ENCODE measurements at regions not wholly inside any gene's neighbourhood (a gene's known extent, or its start where the extent isn't known, plus 50 kb on each side); places are given as distances from the start of the nearest gene placed in this dataset.

DNA sequence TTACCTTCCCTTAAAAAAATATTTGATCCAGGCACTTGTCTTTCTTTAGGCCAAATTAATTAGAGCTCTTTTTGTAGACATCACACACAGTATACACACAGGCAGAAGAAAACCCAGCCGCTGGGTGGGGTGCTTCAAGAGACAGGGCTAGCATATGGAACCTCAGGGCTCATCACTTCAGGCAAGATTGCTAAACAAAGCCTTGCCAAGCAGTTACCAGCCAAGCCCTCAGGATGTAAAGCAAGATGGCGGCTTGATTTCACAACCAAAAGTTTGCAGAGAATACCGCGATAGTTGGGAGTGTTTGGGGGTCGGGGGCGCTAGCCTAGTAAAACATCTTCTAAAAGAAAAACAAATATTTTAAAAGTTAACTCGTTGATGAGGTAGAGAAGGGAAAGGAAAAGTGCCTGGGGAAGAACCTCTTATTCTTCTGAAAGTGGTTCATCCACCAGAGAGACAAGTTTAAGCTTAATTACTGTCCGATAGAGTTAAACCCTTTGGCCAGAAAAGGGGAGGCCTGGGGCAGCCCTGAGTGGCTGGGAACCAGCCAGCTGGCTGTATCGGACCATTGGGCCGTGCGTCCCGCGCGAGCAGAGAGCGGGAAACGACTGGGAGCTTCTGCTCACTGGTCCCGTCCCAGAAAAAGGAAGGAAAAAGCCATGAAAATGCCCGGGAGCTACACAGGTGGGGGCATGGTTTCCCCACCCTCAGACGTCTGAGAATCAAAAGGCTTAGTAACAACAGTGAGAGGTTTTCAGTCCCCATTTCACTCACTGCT, 254.9 kb upstream of the PCDH20 start:
- Histone ChIP-seq H3K27ac (ENCODE audit: low read depth, low read length) (no peak overlapping the region), H3K9me3 (ENCODE audit: control insufficient read depth, insufficient read depth, low read length) (peaks cover 15% of the 10 kb centered on the region), H3K27me3 (ENCODE audit: control insufficient read depth, insufficient read depth, low read length) (no peaks in the 10 kb centered on the region), H3K4me3 (ENCODE audit: low read depth, low read length) (no peak overlapping the region)
- POLR2A ChIA-PET = no interaction called here
- CTCF ChIA-PET = no interaction called here
- TF ChIP-seq, protein P1, sequence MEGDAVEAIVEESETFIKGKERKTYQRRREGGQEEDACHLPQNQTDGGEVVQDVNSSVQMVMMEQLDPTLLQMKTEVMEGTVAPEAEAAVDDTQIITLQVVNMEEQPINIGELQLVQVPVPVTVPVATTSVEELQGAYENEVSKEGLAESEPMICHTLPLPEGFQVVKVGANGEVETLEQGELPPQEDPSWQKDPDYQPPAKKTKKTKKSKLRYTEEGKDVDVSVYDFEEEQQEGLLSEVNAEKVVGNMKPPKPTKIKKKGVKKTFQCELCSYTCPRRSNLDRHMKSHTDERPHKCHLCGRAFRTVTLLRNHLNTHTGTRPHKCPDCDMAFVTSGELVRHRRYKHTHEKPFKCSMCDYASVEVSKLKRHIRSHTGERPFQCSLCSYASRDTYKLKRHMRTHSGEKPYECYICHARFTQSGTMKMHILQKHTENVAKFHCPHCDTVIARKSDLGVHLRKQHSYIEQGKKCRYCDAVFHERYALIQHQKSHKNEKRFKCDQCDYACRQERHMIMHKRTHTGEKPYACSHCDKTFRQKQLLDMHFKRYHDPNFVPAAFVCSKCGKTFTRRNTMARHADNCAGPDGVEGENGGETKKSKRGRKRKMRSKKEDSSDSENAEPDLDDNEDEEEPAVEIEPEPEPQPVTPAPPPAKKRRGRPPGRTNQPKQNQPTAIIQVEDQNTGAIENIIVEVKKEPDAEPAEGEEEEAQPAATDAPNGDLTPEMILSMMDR (IDR thresholded peaks at IDR 0.05; ENCODE audit: low read depth, low read length) = no peak
- no peak for DNase-seq (ENCODE audit: low read depth, low spot score)

GRCh38 chr13:61664801-61665705, 249.4 kb upstream of the PCDH20 start:
- ChIA-PET POLR2A (no interaction called here), CTCF (no interaction called here)
- Histone ChIP-seq H3K27me3 (ENCODE audit: control insufficient read depth, insufficient read depth, low read length) (no peaks in the 10 kb centered on the region), H3K9me3 (ENCODE audit: control insufficient read depth, insufficient read depth, low read length) (peaks cover 12% of the 10 kb centered on the region), H3K27ac (ENCODE audit: low read depth, low read length) (no peak overlapping the region), H3K4me3 (ENCODE audit: low read depth, low read length) (no peak overlapping the region)
- TF ChIP-seq, protein P1 (IDR thresholded peaks at IDR 0.05; ENCODE audit: low read depth, low read length) = no peak
- no peak for DNase-seq (ENCODE audit: low read depth, low spot score)

GRCh38 chr13:61654481-61654880, 238.8 kb upstream of the PCDH20 start:
- ChIA-PET POLR2A (no interaction called here), CTCF (no interaction called here)
- DNase-seq (ENCODE audit: low read depth, low spot score) = no peak
- Histone ChIP-seq H3K27ac (ENCODE audit: low read depth, low read length) (no peak overlapping the region), H3K4me3 (ENCODE audit: low read depth, low read length) (no peak overlapping the region), H3K9me3 (ENCODE audit: control insufficient read depth, insufficient read depth, low read length) (no peaks in the 10 kb centered on the region), H3K27me3 (ENCODE audit: control insufficient read depth, insufficient read depth, low read length) (no peaks in the 10 kb centered on the region)
- TF ChIP-seq, protein P1 (IDR thresholded peaks at IDR 0.05; ENCODE audit: low read depth, low read length) = no peak

- H3K9me3 ChIP-seq (ENCODE audit: control insufficient read depth, insufficient read depth, low read length) = no peaks in the 10 kb centered on the region
- ChIA-PET POLR2A (no interaction called here), CTCF (no interaction called here)
- TF ChIP-seq, protein P1 (IDR thresholded peaks at IDR 0.05; ENCODE audit: low read depth, low read length) = no peak
- no peak for DNase-seq (ENCODE audit: low read depth, low spot score)
- H3K27ac ChIP-seq (ENCODE audit: low read depth, low read length) = no peak overlapping the region
- H3K27me3 ChIP-seq (ENCODE audit: control insufficient read depth, insufficient read depth, low read length) = no peaks in the 10 kb centered on the region
- H3K4me3 ChIP-seq (ENCODE audit: low read depth, low read length) = no peak overlapping the region
Measured at GRCh38 chr13:61648547-61648946, 232.9 kb upstream of the PCDH20 start.

DNA sequence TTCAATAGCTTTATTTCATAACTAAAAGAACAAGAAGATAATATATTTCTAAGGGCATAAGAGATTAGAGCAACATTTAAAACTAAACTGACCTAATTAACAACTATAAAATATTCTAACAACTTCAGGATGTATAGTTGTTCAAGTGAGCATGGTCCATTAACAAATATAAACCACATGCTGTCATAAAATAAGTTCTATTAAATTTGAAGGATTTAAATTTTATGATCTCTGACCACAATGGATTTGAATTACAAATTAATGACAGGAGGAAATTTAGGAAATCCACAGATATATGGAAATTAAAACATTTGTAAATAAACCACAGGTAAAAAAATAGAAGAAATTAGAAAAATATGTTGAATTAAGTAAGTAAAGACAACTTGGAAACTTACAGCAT, 196.5 kb upstream of the PCDH20 start:
- ChIA-PET CTCF (no interaction called here), POLR2A (no interaction called here)
- no peak overlapping the region for H3K4me3 ChIP-seq (ENCODE audit: low read depth, low read length)
- no peak overlapping the region for H3K27ac ChIP-seq (ENCODE audit: low read depth, low read length)
- H3K9me3 ChIP-seq (ENCODE audit: control insufficient read depth, insufficient read depth, low read length) = peaks cover 2% of the 10 kb centered on the region; the same call in 1 of the 2 replicates
- TF ChIP-seq, protein P1 (IDR thresholded peaks at IDR 0.05; ENCODE audit: low read depth, low read length) = no peak
- no peaks in the 10 kb centered on the region for H3K27me3 ChIP-seq (ENCODE audit: control insufficient read depth, insufficient read depth, low read length)
- no peak for DNase-seq (ENCODE audit: low read depth, low spot score)

Data from AG04450 (cell line).